Mucosa of descending colon (tissue), 3 donors: ENCODE measurements at regions not wholly inside any gene's neighbourhood (a gene's known extent, or its start where the extent isn't known, plus 50 kb on each side); places are given as distances from the start of the nearest gene placed in this dataset.

Experiments
- ATAC-seq: fragments of 200-7000 bp; cut with Tn5 transposase; one replicate; pipeline ENCODE4 v1.9.1; 2020; ENCODE audit warnings: mild to moderate bottlenecking, moderate library complexity
- DNase-seq, 3 donors: peaks; one replicate each; pipeline ENCODE4 v3.0.0-alpha.2; 2020
- H3K36me3 ChIP-seq: fragments of 200-600 bp; one replicate; pipeline ENCODE4 v1.8.0; 2021; ENCODE audit warnings: low read depth, mild to moderate bottlenecking
- H3K4me1 ChIP-seq: fragments of 200-600 bp; one replicate; pipeline ENCODE4 v1.8.0; 2021; ENCODE audit warnings: low read depth, mild to moderate bottlenecking
- H3K4me3 ChIP-seq: fragments of 200-600 bp; one replicate; pipeline ENCODE4 v1.8.0; 2021; ENCODE audit warnings: mild to moderate bottlenecking
- H3K9me3 ChIP-seq: fragments of 200-600 bp; one replicate; pipeline ENCODE4 v1.8.0; 2021; ENCODE audit warnings: mild to moderate bottlenecking
- intact Hi-C, 2 donors: fragments of 100-400 bp; cut with DNase I in 1 of 2; cut with micrococcal nuclease in 1 of 2; formaldehyde crosslinking; loops; one replicate each; pipeline versions ENCODE4 v1.11.0 to v1.11.1; 2022; cut with DNase I, micrococcal nuclease
- TF ChIP-seq, protein P1 (sequence below): fragments of 200-600 bp; IDR thresholded peaks from one replicate; pipeline ENCODE4 v1.8.0; 2022; ENCODE audit warnings: antibody characterized with exemption, mild to moderate bottlenecking
- donor health status: DM: no; HTN: no; CAD: no; lungs with moderate emphysema.
- donor health status: DM: no; HTN: no; CAD: no.
- donor health status: DM: no; HTN: yes; CAD: no.

DNA sequence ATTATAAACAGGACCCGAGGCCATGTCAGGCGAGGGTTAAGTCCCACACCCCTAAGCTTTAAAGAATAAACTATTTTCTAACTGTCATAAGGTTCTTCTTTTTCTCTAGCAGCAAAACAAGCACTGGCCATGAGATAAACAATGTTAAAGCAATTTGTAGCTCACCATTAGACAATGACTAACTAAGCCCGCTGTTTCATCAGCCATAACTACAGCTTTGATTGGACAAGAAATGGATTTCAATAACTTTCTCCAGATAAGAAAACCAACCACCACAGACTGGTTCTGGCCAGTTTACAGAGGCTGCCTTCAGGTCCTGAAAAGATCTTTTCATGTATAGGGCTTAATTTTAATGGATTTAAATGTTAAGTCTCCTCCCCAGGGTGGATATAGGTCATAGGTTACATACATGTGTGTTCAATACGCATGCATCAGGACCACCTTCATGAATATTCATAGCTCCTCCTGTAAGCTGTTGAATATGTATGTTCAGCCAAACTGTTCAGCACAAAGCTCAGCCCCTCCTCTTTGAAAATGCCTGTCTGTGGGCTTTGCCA is 108.7 kb upstream of the RAB6C start:
- intact Hi-C loops: no loop called here
- Histone ChIP-seq H3K9me3 (no peaks in the 10 kb centered on the region), H3K36me3 (no peaks in the 10 kb centered on the region), H3K4me3 (no peak overlapping the region), H3K4me1 (no peaks in the 10 kb centered on the region)
- TF ChIP-seq, protein P1, sequence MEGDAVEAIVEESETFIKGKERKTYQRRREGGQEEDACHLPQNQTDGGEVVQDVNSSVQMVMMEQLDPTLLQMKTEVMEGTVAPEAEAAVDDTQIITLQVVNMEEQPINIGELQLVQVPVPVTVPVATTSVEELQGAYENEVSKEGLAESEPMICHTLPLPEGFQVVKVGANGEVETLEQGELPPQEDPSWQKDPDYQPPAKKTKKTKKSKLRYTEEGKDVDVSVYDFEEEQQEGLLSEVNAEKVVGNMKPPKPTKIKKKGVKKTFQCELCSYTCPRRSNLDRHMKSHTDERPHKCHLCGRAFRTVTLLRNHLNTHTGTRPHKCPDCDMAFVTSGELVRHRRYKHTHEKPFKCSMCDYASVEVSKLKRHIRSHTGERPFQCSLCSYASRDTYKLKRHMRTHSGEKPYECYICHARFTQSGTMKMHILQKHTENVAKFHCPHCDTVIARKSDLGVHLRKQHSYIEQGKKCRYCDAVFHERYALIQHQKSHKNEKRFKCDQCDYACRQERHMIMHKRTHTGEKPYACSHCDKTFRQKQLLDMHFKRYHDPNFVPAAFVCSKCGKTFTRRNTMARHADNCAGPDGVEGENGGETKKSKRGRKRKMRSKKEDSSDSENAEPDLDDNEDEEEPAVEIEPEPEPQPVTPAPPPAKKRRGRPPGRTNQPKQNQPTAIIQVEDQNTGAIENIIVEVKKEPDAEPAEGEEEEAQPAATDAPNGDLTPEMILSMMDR: no peak
- DNase-seq (no peak), ATAC-seq (no peak)

DNA sequence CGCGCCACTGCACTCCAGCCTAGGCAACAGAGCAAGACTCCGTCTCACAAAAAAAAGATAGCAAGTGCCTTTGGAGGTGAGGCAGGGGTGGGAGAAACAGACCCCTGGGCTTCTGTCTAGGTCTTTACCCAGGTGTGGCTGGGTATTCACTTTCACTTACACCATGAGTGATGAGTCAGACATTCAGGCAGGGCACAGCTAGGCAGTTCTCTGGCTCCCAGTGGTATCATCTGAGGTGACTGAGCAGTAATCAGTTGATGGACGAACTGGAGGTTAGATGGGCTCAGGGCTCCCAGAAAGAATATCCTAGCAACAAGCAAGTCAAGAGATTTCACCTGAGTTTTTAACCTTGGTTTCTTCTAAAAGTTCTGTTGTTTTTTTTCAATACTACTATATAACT is 107.0 kb upstream of the RAB6C start:
- H3K4me1 ChIP-seq: peaks cover 5% of the 10 kb centered on the region
- DNase-seq: no peak
- no peaks in the 10 kb centered on the region for H3K36me3 ChIP-seq
- no peak overlapping the region for H3K4me3 ChIP-seq
- intact Hi-C loops: no loop called here
- ATAC-seq: no peak
- H3K9me3 ChIP-seq: no peaks in the 10 kb centered on the region
- TF ChIP-seq, protein P1: no peak

DNA sequence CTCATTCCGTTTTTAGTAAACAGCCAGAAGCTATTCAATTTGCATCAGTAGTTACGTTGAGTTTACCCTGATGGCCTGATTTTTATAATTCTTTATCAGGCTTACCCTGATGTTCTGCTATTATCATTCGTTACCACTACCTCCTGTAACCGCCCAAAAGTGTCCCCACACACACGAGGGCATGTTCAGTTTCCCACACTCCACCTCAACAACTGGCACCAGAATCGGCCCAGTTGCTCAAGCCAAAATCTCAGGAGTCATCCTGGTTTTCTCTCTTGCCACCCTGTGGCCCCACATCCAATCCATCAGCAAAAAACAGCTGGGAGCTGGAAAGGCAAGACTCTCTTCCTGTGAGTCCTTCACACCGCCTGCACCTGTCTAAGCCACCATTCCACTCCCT is 102.9 kb upstream of the RAB6C start:
- ATAC-seq: no peak

DNA sequence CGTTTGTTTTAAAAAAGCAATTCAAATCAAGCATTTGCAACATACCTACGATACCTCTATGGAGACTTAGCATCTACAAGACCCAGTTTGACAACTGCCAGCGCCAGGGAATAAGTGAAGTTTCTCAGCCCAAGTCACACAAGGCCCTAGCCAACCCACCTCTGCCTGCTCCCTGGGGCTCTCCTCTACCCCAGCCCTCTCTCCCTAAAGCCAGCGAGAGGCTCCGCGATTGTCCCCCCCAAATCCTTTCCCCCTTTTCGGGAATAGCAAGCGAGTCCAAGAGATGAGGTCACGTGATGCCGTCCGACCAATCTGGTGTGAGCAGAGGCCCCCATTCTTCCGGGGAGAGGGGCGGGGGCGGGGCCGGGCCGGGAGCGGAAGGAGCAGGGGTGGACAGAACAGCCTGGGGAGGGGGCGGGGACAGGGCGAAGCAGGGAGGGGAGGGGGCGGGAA is 102.2 kb upstream of the RAB6C start:
- peak; percentile 92 to 95 (median 92) for DNase-seq
- ATAC-seq: peak; percentile 93
- Histone ChIP-seq H3K4me3 (peak overlapping the region; percentile 17), H3K36me3 (no peaks in the 10 kb centered on the region), H3K9me3 (no peaks in the 10 kb centered on the region), H3K4me1 (peaks cover 5% of the 10 kb centered on the region)
- intact Hi-C loops: no loop called here
- TF ChIP-seq, protein P1: no peak

More for the DNA sequence above, 102.9 kb upstream of the RAB6C start:
- Histone ChIP-seq H3K9me3 (no peaks in the 10 kb centered on the region), H3K36me3 (no peaks in the 10 kb centered on the region), H3K4me1 (peaks cover 5% of the 10 kb centered on the region), H3K4me3 (no peak overlapping the region)
- DNase-seq: no peak
- intact Hi-C loops: no loop called here
- TF ChIP-seq, protein P1: no peak

DNA sequence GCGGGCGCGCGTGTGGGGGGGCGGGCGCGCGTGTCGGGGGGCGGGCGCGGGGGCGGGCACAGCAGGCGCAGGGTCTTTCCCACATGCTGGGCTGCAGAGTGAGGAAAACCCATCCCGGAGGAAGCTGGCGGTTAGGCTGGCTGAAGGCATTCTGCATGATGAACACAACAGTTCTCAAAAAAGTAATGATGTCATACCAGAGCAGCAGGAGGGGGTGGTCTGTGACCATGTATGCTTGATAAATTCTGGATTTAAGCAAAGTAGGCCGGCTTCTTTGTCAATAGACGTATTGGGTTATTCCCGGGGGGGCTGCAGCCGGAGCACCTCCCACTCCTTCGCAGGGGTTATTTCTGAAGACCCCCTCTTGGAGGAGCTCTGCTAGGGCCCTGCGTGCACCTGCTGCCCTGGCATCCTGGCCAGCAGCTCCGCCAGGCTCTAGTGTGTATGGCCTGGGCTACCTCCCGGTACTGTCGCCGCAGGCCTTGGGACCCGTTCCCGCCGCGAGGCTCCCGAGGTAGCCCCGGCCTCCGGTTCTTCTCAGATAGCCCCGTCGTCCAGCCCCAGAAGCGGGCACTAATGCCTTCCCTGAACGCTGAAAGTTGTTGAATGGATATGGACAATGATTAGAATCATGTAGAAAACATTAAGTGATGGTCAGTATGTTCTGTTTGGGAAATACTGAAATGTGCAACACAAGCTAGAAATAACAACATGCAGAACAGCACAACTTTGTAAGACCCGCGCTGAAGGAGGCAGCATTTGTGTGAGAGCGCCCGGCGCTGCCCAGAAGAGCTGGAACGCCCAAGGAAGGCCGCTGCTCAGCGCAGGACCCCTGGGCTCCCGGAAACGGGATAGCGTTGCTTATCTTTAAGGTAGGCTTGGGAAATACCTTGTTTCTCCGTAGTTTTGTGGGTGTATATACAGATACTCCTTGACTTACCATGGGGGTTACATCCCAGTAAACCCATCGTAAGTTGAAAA is 101.4 kb upstream of the RAB6C start:
- Histone ChIP-seq H3K4me1 (peaks cover 5% of the 10 kb centered on the region), H3K9me3 (no peaks in the 10 kb centered on the region), H3K4me3 (no peak overlapping the region), H3K36me3 (no peaks in the 10 kb centered on the region)
- TF ChIP-seq, protein P1: no peak
- intact Hi-C loops: no loop called here
- ATAC-seq (peak; percentile 23), DNase-seq (peak in 2 of 3 donors; percentile 39 to 45)
